Mesenchymal stem cell (in vitro differentiated cells and primary cell): ENCODE measurements at regions not wholly inside any gene's neighbourhood (a gene's known extent, or its start where the extent isn't known, plus 50 kb on each side); places are given as distances from the start of the nearest gene placed in this dataset.
A peak's percentile ranks its signal among the peaks of the same experiment; 100 is the strongest.

Source experiments
- DNase-seq: peaks from one replicate; pipeline ENCODE4 v3.0.0-alpha.2; 2013
- H2AFZ ChIP-seq: one replicate; pipeline ENCODE4 v1.6.1; 2013; ENCODE audit warnings: low read depth, mild to moderate bottlenecking, control low read depth, inconsistent platforms, low read length, moderate library complexity
- H2AK5ac ChIP-seq: 2 replicates; pipeline ENCODE4 v1.6.1; 2013; ENCODE audit warnings: low read length, moderate library complexity, mild to moderate bottlenecking, inconsistent platforms; ENCODE audit not compliant: severe bottlenecking
- H2BK120ac ChIP-seq: one replicate; pipeline ENCODE4 v1.6.1; 2013; ENCODE audit warnings: low read depth, mild to moderate bottlenecking, inconsistent platforms, low read length, moderate library complexity
- H2BK12ac ChIP-seq, 2 experiments: one replicate each; pipeline ENCODE4 v1.6.1; 2013; ENCODE audit warnings: inconsistent platforms in 2 of 2, low read length in 2 of 2, mild to moderate bottlenecking in 2 of 2, moderate library complexity in 2 of 2, control low read depth in 1 of 2
- H2BK15ac ChIP-seq: one replicate; pipeline ENCODE4 v1.6.1; 2013; ENCODE audit warnings: mild to moderate bottlenecking, low read depth, inconsistent platforms; ENCODE audit not compliant: poor library complexity, severe bottlenecking
- H2BK5ac ChIP-seq: 2 replicates; pipeline ENCODE4 v1.6.1; 2013; ENCODE audit warnings: low read depth, mild to moderate bottlenecking, low read length, control low read depth, inconsistent platforms; ENCODE audit not compliant: poor library complexity, severe bottlenecking
- H3K14ac ChIP-seq, 2 experiments: one replicate each; pipeline ENCODE4 v1.6.1; 2013; ENCODE audit warnings: inconsistent platforms in 2 of 2, low read length in 2 of 2, control low read depth in 1 of 2, mild to moderate bottlenecking in 1 of 2, moderate library complexity in 1 of 2
- H3K18ac ChIP-seq, 2 experiments: one replicate each; pipeline ENCODE4 v1.6.1; 2013; ENCODE audit warnings: inconsistent platforms in 2 of 2, low read length in 2 of 2, control low read depth in 1 of 2, low read depth in 1 of 2, mild to moderate bottlenecking in 1 of 2
- H3K23ac ChIP-seq, 2 experiments: one replicate each; pipeline ENCODE4 v1.6.1; 2013; ENCODE audit warnings: inconsistent platforms in 2 of 2, low read length in 2 of 2, mild to moderate bottlenecking in 2 of 2, moderate library complexity in 2 of 2, control low read depth in 1 of 2
- H3K27ac ChIP-seq: 2 replicates; pipeline ENCODE4 v1.5.1; 2013; ENCODE audit warnings: mild to moderate bottlenecking, moderate library complexity, low read length, control low read depth, inconsistent platforms; ENCODE audit not compliant: poor library complexity, severe bottlenecking
- H3K27me3 ChIP-seq, 2 experiments: 2 replicates each; pipeline versions ENCODE4 v1.6.1 to v1.7.0; 2013; ENCODE audit warnings: low read length in 2 of 2, mild to moderate bottlenecking in 2 of 2, moderate library complexity in 2 of 2, control low read depth in 1 of 2, inconsistent platforms in 1 of 2; ENCODE audit not compliant: control insufficient read depth in 1 of 2, insufficient read depth in 1 of 2
- H3K36me3 ChIP-seq, 2 experiments: 2 replicates each; pipeline versions ENCODE4 v1.6.1 to v1.7.0; 2013; ENCODE audit warnings: low read length in 2 of 2, control low read depth in 1 of 2, inconsistent platforms in 1 of 2, low read depth in 1 of 2, mild to moderate bottlenecking in 1 of 2; ENCODE audit not compliant: insufficient read depth in 2 of 2, control insufficient read depth in 1 of 2
- H3K4ac ChIP-seq, 2 experiments: one replicate each; pipeline ENCODE4 v1.6.1; 2013; ENCODE audit warnings: inconsistent platforms in 2 of 2, low read length in 2 of 2, mild to moderate bottlenecking in 2 of 2, moderate library complexity in 2 of 2, control low read depth in 1 of 2, low read depth in 1 of 2
- H3K4me1 ChIP-seq: 2 replicates; pipeline ENCODE4 v1.6.1; 2013; ENCODE audit warnings: low read depth, low read length, control low read depth; ENCODE audit not compliant: control insufficient read depth, insufficient read depth
- H3K4me2 ChIP-seq: 2 replicates; pipeline ENCODE4 v1.6.1; 2013; ENCODE audit warnings: low read length, mild to moderate bottlenecking, inconsistent platforms; ENCODE audit not compliant: poor library complexity, severe bottlenecking
- H3K4me3 ChIP-seq, 2 experiments: 2 replicates each; pipeline versions ENCODE4 v1.5.1 to v1.7.0; 2013; ENCODE audit warnings: low read length in 2 of 2, mild to moderate bottlenecking in 2 of 2, control low read depth in 1 of 2, low read depth in 1 of 2; ENCODE audit not compliant: insufficient read depth in 1 of 2
- H3K79me1 ChIP-seq: replicated peaks from 2 replicates; pipeline ENCODE4 v1.6.1; 2013; ENCODE audit warnings: mild to moderate bottlenecking, control low read depth, low read length, inconsistent platforms; ENCODE audit not compliant: poor library complexity, severe bottlenecking
- H3K9ac ChIP-seq: 2 replicates; pipeline ENCODE4 v1.7.0; 2013; ENCODE audit warnings: mild to moderate bottlenecking, low read length, moderate library complexity
- H3K9me3 ChIP-seq: 2 replicates; pipeline ENCODE4 v1.7.0; 2013; ENCODE audit warnings: mild to moderate bottlenecking, low read length; ENCODE audit not compliant: control insufficient read depth
- H4K8ac ChIP-seq: one replicate; pipeline ENCODE4 v1.6.1; 2013; ENCODE audit warnings: inconsistent platforms, mild to moderate bottlenecking, low read length, moderate library complexity
- H4K91ac ChIP-seq: one replicate; pipeline ENCODE4 v1.6.1; 2013; ENCODE audit warnings: mild to moderate bottlenecking, low read length, inconsistent platforms
- WGBS: methylation state at CpG from one replicate; pipeline ENCODE4 v1.1.7; 2013; ENCODE audit warnings: mixed read lengths; 5-methylcytosine and 5-hydroxymethylcytosine counted together

DNA sequence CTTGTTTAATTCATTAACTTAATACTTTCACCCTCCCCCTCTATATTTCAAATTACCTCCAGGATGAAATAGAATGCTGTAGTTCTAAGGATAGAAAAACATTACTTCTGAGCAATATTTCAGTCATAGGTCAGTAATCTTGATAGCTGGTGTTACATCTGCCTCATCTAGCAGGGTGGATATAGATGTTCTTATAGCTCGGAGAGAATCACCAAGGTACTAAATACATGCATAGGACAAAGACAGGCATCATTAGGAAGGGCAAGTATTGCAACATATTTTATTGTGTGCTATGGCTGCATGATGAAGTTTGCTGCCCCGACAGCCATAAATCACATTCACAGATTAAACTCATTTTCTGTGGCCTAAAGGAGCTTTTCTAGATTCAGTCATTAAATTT is 601.0 kb downstream of the FGF9 start:
- Histone ChIP-seq H3K36me3 (no peaks in the 10 kb centered on the region), H3K79me1 (no peaks in the 10 kb centered on the region), H3K4ac (no peak overlapping the region), H2AK5ac (no peak overlapping the region), H4K8ac (no peak overlapping the region), H2AFZ (no peak overlapping the region), H3K9me3 (peaks cover 5% of the 10 kb centered on the region), H3K9ac (no peak overlapping the region), H3K14ac (no peak overlapping the region), H2BK15ac (no peak overlapping the region), H3K27ac (no peak overlapping the region), H2BK5ac (no peak overlapping the region), H2BK12ac (no peak overlapping the region), H3K23ac (no peak overlapping the region), H3K18ac (no peak overlapping the region), H3K4me3 (no peak overlapping the region), H3K4me2 (no peak overlapping the region), H4K91ac (no peak overlapping the region), H2BK120ac (no peak overlapping the region), H3K4me1 (peaks cover 4% of the 10 kb centered on the region), H3K27me3 (no peaks in the 10 kb centered on the region)
- 52% methylated on average over 2 of the region's 2 CpGs for WGBS
- DNase-seq, result no peak

DNA sequence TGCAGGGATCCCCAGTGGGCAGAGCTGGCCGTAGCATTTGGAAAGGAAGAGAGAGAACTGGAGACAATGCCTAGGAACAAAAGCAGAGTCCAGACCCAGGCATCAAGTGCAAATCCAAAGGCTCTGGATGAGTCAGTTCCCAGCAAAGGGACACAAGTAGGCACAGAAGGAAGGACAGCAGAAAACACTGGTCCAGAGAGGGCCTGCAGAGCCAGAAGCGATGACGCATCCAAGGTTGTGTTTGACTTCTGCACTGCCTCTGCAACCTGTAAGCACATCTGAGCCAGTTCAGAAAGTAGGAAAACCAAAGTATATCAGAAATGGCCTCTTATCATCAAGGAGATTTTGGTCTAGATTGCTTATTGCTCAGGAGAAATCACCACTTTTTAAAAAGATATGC is 604.5 kb downstream of the FGF9 start:
- Histone ChIP-seq H2BK120ac (no peak overlapping the region), H3K4me1 (peaks cover 4% of the 10 kb centered on the region), H2BK5ac (no peak overlapping the region), H3K36me3 (no peaks in the 10 kb centered on the region), H2BK12ac (no peak overlapping the region), H3K4ac (no peak overlapping the region), H4K8ac (no peak overlapping the region), H2BK15ac (no peak overlapping the region), H3K79me1 (no peaks in the 10 kb centered on the region), H2AK5ac (no peak overlapping the region), H3K18ac (no peak overlapping the region), H3K9me3 (no peaks in the 10 kb centered on the region), H3K27me3 (no peaks in the 10 kb centered on the region), H3K27ac (no peak overlapping the region), H3K4me2 (no peak overlapping the region), H3K14ac (no peak overlapping the region), H4K91ac (no peak overlapping the region), H3K23ac (no peak overlapping the region), H3K4me3 (no peak overlapping the region), H3K9ac (no peak overlapping the region), H2AFZ (no peak overlapping the region)
- no peak for DNase-seq
- 80% methylated on average over 2 of the region's 3 CpGs for WGBS

DNA sequence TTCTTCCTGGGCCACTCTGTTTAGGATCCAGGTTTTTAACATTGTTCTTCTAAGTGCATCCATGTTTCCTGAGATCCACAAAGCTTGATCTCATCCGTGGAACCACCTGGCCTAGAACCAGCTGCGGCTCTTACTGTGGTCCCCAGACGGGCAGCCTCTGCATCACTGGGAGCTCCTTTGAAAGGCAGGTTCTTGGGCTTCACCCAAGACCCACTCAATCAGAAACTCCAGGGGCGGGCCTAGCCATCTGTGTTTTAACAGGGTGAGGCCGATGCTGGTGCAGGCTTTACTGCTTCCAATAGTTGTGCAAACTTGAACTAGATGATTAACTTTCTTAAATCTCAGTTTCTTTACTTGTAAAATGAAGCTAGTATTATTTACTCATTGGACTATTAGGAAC is 605.7 kb downstream of the FGF9 start:
- no peak overlapping the region for H4K8ac ChIP-seq
- H3K9me3 ChIP-seq, result no peaks in the 10 kb centered on the region
- H3K4me2 ChIP-seq, result no peak overlapping the region
- peaks cover 4% of the 10 kb centered on the region for H3K4me1 ChIP-seq
- H3K4ac ChIP-seq, result no peak overlapping the region
- H3K23ac ChIP-seq, result no peak overlapping the region
- H2AFZ ChIP-seq, result no peak overlapping the region
- H3K27me3 ChIP-seq, result no peaks in the 10 kb centered on the region
- H2BK5ac ChIP-seq, result no peak overlapping the region
- H3K79me1 ChIP-seq, result no peaks in the 10 kb centered on the region
- no peak overlapping the region for H2BK15ac ChIP-seq
- no peak overlapping the region for H2AK5ac ChIP-seq
- WGBS, result 88% methylated on average over 5 of the region's 5 CpGs
- H3K14ac ChIP-seq, result no peak overlapping the region
- H4K91ac ChIP-seq, result no peak overlapping the region
- no peaks in the 10 kb centered on the region for H3K36me3 ChIP-seq
- no peak overlapping the region for H2BK12ac ChIP-seq
- H3K4me3 ChIP-seq, result no peak overlapping the region
- H2BK120ac ChIP-seq, result no peak overlapping the region
- no peak for DNase-seq
- H3K9ac ChIP-seq, result no peak overlapping the region
- no peak overlapping the region for H3K27ac ChIP-seq
- no peak overlapping the region for H3K18ac ChIP-seq

DNA sequence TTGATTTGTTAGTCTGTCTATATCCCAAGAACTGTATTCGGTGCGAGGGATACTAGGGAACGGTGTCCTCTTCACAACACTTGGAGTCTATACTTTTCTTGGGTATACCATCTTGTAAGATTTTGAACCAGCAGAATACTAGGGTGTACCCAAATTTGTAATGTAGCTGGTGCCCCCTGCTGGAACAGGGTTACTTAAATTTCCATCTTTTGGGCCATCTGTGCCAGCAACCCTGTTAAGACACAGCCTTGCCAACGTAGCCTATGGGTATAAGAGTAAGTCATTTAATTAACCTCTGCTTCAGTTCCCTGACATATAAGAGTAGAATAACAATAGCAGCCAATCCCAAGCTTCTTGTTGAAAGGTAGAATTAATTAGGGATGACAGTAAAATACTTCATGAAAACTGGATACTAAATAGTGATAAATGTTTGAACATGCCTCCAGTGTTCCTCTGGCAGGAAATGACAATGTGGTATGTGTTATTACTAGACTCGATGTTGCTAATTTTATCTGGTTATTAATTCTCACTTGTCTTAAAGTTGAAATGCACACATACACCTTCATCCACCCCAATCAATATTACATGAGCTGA is 607.6 kb downstream of the FGF9 start:
- H4K91ac ChIP-seq, result no peak overlapping the region
- H3K4me2 ChIP-seq, result no peak overlapping the region
- no peak overlapping the region for H4K8ac ChIP-seq
- H3K36me3 ChIP-seq, result no peaks in the 10 kb centered on the region
- WGBS, result 58% methylated on average over 3 of the region's 5 CpGs
- no peak overlapping the region for H3K4ac ChIP-seq
- H2BK12ac ChIP-seq, result no peak overlapping the region
- no peak overlapping the region for H2BK5ac ChIP-seq
- no peak overlapping the region for H3K4me3 ChIP-seq
- H3K23ac ChIP-seq, result no peak overlapping the region
- H3K18ac ChIP-seq, result no peak overlapping the region
- H3K9ac ChIP-seq, result no peak overlapping the region
- peak; percentile 1 for DNase-seq
- no peak overlapping the region for H3K27ac ChIP-seq
- H3K79me1 ChIP-seq, result no peaks in the 10 kb centered on the region
- no peak overlapping the region for H2BK15ac ChIP-seq
- no peaks in the 10 kb centered on the region for H3K9me3 ChIP-seq
- H3K14ac ChIP-seq, result no peak overlapping the region
- H2AFZ ChIP-seq, result no peak overlapping the region
- no peaks in the 10 kb centered on the region for H3K27me3 ChIP-seq
- H3K4me1 ChIP-seq, result peaks cover 3% of the 10 kb centered on the region
- no peak overlapping the region for H2AK5ac ChIP-seq
- no peak overlapping the region for H2BK120ac ChIP-seq
